ENCODE measurements at regions not wholly inside any gene's neighbourhood (a gene's known extent, or its start where the extent isn't known, plus 50 kb on each side); places are given as distances from the start of the nearest gene placed in this dataset.

- no peaks in the 10 kb centered on the region for H3K36me3 ChIP-seq (ENCODE audit: control insufficient read depth in 2 of 2, extremely low read depth in 1 of 2, insufficient read depth in 2 of 2, low read length in 2 of 2)
- POLR2A ChIA-PET = no interaction called here
Measured at GRCh38 chr4:165600959-165601683, 222.3 kb downstream of the CPE start.

GRCh38 chr4:165602621-165603020 is 223.8 kb downstream of the CPE start:
- POLR2A ChIA-PET = no interaction called here
- H3K9me1 ChIP-seq (replicated peaks; ENCODE audit: control insufficient read depth, extremely low read depth, insufficient read depth, low read length) = no peaks in the 10 kb centered on the region
- H3K9me3 ChIP-seq (replicated peaks; ENCODE audit: control insufficient read depth, insufficient read depth, low read length) = no peaks in the 10 kb centered on the region
- no TSS peak for BruUV-seq (replicated peaks)
- no peaks in the 10 kb centered on the region for H3K79me2 ChIP-seq (ENCODE audit: control insufficient read depth, insufficient read depth, low read length)
- H3K4me3 ChIP-seq (replicated peaks in 1 of 3; ENCODE audit: insufficient read depth in 1 of 3, low read depth in 1 of 3, low read length in 3 of 3) = no peak overlapping the region
- H3K9ac ChIP-seq (replicated peaks; ENCODE audit: extremely low read depth, insufficient read depth, low read length) = no peak overlapping the region
- no peaks in the 10 kb centered on the region for H3K36me3 ChIP-seq (ENCODE audit: control insufficient read depth in 2 of 2, extremely low read depth in 1 of 2, insufficient read depth in 2 of 2, low read length in 2 of 2)
- TF ChIP-seq FOS (IDR thresholded peaks at IDR 0.05; ENCODE audit: borderline replicate concordance, insufficient read depth, low read length) (no peak), POLR2A (IDR thresholded peaks at IDR 0.05; ENCODE audit: low read depth, low read length) (no peak), POLR2AphosphoS5 (IDR thresholded peaks at IDR 0.05; ENCODE audit: insufficient read depth, low read depth, low read length) (no peak), EZH2 (IDR thresholded peaks at IDR 0.05; ENCODE audit: borderline replicate concordance, low read depth, low read length, severe bottlenecking) (no peak), MYC (IDR thresholded peaks at IDR 0.05; ENCODE audit: low read depth, low read length) (no peak), GATA2 (IDR thresholded peaks at IDR 0.05; ENCODE audit: insufficient read depth, insufficient read length, low read depth, low read length) (no peak), CTCF (IDR thresholded peaks at IDR 0.05; ENCODE audit: extremely low read depth in 1 of 2, insufficient read depth in 1 of 2, low read depth in 1 of 2, low read length in 2 of 2) (no peak), JUN (IDR thresholded peaks at IDR 0.05; ENCODE audit: borderline replicate concordance, insufficient read depth, insufficient read length, low read depth) (no peak)
- TF ChIP-seq, protein P1, sequence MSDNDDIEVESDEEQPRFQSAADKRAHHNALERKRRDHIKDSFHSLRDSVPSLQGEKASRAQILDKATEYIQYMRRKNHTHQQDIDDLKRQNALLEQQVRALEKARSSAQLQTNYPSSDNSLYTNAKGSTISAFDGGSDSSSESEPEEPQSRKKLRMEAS (IDR thresholded peaks at IDR 0.05; ENCODE audit: insufficient read depth, insufficient read length) = no peak
- H3K4me2 ChIP-seq (ENCODE audit: insufficient read depth, low read length) = no peak overlapping the region
- DNase-seq (ENCODE audit: low read depth, low spot score) (no peak), FAIRE-seq (no peak)
- no peaks in the 10 kb centered on the region for H4K20me1 ChIP-seq (replicated peaks; ENCODE audit: control insufficient read depth, extremely low read depth, insufficient read depth, low read length)
- H3K27me3 ChIP-seq (ENCODE audit: control insufficient read depth in 2 of 2, insufficient read depth in 2 of 2, low read length in 2 of 2) = no peaks in the 10 kb centered on the region
- dilution Hi-C loops (cut with MboI; ENCODE audit: extremely low pct_ligation_motif_present, low sequenced_read_pairs) = no loop called here
- CTCF ChIA-PET = no interaction called here
- intact Hi-C loops (cut with micrococcal nuclease) = no loop called here
- peaks cover 4% of the 10 kb centered on the region for H3K4me1 ChIP-seq (ENCODE audit: control insufficient read depth, extremely low read depth, insufficient read depth, low read length)
- no peak overlapping the region for H2AFZ ChIP-seq (ENCODE audit: low read depth, low read length)
- H3K27ac ChIP-seq (ENCODE audit: insufficient read depth, low read depth, low read length) = no peak overlapping the region

More at GRCh38 chr4:165600959-165601683, 222.3 kb downstream of the CPE start:
- CTCF ChIA-PET = no interaction called here
- no peaks in the 10 kb centered on the region for H3K79me2 ChIP-seq (ENCODE audit: control insufficient read depth, insufficient read depth, low read length)
- H3K27me3 ChIP-seq (ENCODE audit: control insufficient read depth in 2 of 2, insufficient read depth in 2 of 2, low read length in 2 of 2) = no peaks in the 10 kb centered on the region
- DNase-seq (ENCODE audit: low read depth, low spot score) (no peak), FAIRE-seq (no peak)
- H3K27ac ChIP-seq (ENCODE audit: insufficient read depth, low read depth, low read length) = no peak overlapping the region
- peaks cover 3% of the 10 kb centered on the region for H3K4me1 ChIP-seq (ENCODE audit: control insufficient read depth, extremely low read depth, insufficient read depth, low read length)
- H3K4me3 ChIP-seq (replicated peaks in 1 of 3; ENCODE audit: insufficient read depth in 1 of 3, low read depth in 1 of 3, low read length in 3 of 3) = no peak overlapping the region
- H4K20me1 ChIP-seq (replicated peaks; ENCODE audit: control insufficient read depth, extremely low read depth, insufficient read depth, low read length) = no peaks in the 10 kb centered on the region
- H3K9me3 ChIP-seq (replicated peaks; ENCODE audit: control insufficient read depth, insufficient read depth, low read length) = no peaks in the 10 kb centered on the region
- no TSS peak for BruUV-seq (replicated peaks)
- intact Hi-C loops (cut with micrococcal nuclease) = no loop called here
- H3K9me1 ChIP-seq (replicated peaks; ENCODE audit: control insufficient read depth, extremely low read depth, insufficient read depth, low read length) = no peaks in the 10 kb centered on the region
- no peak overlapping the region for H3K4me2 ChIP-seq (ENCODE audit: insufficient read depth, low read length)
- no peak overlapping the region for H3K9ac ChIP-seq (replicated peaks; ENCODE audit: extremely low read depth, insufficient read depth, low read length)
- H2AFZ ChIP-seq (ENCODE audit: low read depth, low read length) = peak overlapping the region; percentile 38
- dilution Hi-C loops (cut with MboI; ENCODE audit: extremely low pct_ligation_motif_present, low sequenced_read_pairs) = no loop called here
- no peak for TF ChIP-seq MYC (IDR thresholded peaks at IDR 0.05; ENCODE audit: low read depth, low read length)
- no peak for TF ChIP-seq POLR2A (IDR thresholded peaks at IDR 0.05; ENCODE audit: low read depth, low read length)
- TF ChIP-seq GATA2 (IDR thresholded peaks at IDR 0.05; ENCODE audit: insufficient read depth, insufficient read length, low read depth, low read length) = no peak
- TF ChIP-seq, protein P1 (IDR thresholded peaks at IDR 0.05; ENCODE audit: insufficient read depth, insufficient read length) = no peak
- peak; percentile 31 for TF ChIP-seq FOS (IDR thresholded peaks at IDR 0.05; ENCODE audit: borderline replicate concordance, insufficient read depth, low read length)
- no peak for TF ChIP-seq POLR2AphosphoS5 (IDR thresholded peaks at IDR 0.05; ENCODE audit: insufficient read depth, low read depth, low read length)
- no peak for TF ChIP-seq EZH2 (IDR thresholded peaks at IDR 0.05; ENCODE audit: borderline replicate concordance, low read depth, low read length, severe bottlenecking)
